VCaP (cell line): ENCODE measurements at regions not wholly inside any gene's neighbourhood (a gene's known extent, or its start where the extent isn't known, plus 50 kb on each side); places are given as distances from the start of the nearest gene placed in this dataset.

Experiments used
- H3K27ac ChIP-seq: fragments of 450-650 bp; 2 replicates; pipeline ENCODE4 v1.5.1; 2017
- TF ChIP-seq, protein P1 (sequence below): fragments of 450-650 bp; conservative IDR thresholded peaks from 2 replicates; pipeline ENCODE4 v1.5.1; 2017; ENCODE audit warnings: mild to moderate bottlenecking, moderate library complexity

DNA sequence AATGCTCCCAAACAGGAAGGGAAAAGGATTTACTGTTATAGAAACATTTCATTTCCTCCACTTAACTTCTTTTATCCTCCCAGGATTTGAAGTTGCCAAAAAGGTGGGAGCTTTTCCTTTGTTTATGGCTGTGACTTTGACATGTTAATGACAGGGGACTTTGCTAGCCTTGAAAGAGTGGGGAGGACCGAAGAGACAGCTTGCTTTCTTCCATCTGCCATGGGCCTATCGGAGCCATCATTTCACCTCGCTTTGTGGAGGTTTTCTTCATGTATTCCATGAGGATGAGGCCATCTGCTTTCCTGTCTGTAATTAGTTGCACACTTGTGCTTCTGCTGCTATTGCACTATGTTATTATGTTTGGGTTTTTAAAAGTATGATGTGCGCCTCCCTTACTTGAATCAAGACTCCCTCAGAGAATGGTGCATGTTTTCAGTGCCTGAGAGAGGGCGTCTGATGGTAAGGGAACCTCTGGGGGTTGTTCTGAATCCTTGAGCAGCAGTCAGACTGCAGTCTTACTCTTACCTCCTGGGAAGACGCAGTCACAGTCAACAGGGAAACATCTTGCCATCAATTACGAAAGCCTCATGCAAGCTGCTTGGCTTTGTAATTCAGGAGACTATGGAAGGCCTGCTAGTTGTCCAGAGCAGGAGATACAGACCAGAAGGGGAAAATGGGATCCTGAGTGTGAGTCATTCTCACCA is 173.3 kb upstream of the MGAT5 start:
- TF ChIP-seq, protein P1, sequence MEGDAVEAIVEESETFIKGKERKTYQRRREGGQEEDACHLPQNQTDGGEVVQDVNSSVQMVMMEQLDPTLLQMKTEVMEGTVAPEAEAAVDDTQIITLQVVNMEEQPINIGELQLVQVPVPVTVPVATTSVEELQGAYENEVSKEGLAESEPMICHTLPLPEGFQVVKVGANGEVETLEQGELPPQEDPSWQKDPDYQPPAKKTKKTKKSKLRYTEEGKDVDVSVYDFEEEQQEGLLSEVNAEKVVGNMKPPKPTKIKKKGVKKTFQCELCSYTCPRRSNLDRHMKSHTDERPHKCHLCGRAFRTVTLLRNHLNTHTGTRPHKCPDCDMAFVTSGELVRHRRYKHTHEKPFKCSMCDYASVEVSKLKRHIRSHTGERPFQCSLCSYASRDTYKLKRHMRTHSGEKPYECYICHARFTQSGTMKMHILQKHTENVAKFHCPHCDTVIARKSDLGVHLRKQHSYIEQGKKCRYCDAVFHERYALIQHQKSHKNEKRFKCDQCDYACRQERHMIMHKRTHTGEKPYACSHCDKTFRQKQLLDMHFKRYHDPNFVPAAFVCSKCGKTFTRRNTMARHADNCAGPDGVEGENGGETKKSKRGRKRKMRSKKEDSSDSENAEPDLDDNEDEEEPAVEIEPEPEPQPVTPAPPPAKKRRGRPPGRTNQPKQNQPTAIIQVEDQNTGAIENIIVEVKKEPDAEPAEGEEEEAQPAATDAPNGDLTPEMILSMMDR = no peak

DNA sequence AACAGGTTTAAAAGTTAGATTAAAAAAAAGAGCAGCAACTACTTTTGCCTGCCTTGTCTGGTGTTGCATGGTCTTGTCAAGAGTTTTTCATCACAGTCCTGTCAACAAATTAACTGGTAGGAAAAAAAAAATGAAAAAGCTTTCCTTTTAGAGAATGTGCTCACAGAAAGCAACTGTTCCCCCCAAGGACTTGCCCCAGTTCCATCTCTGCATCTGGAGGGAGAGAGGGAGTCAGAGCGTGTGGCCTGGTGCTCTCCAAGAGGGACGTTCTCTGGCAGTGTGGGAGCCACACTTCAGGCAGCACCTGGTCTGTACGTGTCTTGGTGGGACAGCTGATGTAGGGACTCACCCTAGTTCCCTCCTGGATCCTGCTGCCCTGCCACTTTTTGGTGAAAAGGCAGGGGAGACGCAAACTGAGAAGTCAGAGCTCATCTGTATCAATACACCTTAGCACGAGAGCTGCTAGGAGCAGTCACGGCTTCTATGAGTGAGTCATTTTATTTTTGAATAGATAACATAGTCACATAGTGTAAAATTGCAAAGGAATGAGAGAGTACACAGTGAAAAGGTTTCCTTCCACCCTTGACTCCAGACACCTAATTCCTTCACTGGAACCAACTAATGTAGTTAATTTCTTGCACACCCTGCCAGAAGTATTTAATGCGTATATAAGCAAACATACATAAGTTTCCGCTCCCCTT is 172.5 kb upstream of the MGAT5 start:
- TF ChIP-seq, protein P1 = no peak
- no peak overlapping the region for H3K27ac ChIP-seq

More for the DNA sequence above, 173.3 kb upstream of the MGAT5 start:
- no peak overlapping the region for H3K27ac ChIP-seq

DNA sequence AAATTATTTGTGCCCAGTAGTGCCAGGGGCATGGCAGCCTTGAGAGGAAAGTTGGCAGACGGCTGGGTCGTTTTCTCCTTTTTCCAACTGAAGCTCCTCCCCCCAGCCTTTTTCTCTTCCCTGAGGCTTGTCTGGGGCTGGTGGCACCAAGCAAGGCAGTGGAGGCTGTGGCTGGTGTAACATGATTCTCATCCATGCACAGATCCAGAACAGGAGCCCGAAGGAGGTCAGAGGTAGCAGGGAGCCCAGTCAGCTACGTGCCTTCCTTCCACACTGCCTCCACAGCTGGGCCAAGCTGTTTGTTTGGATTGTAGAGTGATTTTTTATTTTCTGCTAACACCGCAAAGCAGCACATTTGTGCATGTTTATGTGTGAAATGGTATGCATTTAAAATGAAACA is 170.3 kb upstream of the MGAT5 start:
- TF ChIP-seq, protein P1 = no peak
- H3K27ac ChIP-seq = no peak overlapping the region

DNA sequence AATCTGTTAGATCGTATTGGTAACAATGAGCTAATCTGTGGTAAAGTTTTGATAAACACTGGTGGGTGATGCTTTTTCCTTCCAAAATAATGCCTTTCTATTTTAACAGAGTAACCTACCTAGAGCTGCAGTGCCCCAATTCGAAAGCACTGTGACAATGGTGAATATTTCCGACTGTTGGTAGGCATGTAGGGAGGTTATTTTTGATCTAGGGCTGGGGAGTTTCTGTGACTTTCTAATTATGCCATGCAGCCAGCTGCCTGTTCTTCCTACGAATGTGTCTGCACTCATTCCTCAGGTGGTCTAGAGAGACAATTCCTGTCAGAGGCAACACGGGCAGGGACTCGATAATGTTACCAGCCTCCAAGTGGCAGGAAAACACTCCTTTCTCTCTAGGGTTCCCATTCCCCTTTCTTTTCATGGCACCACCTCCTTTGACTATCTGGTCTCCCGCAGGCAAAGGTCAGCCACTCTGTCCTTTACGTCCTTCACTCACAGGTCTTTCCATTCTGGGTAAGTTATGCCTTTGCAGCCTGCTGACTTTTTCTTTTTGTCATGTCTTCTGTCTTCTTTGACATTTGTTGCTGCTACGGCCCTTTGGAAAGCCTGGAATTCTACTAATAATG is 167.2 kb upstream of the MGAT5 start:
- no peak overlapping the region for H3K27ac ChIP-seq
- TF ChIP-seq, protein P1 = no peak

DNA sequence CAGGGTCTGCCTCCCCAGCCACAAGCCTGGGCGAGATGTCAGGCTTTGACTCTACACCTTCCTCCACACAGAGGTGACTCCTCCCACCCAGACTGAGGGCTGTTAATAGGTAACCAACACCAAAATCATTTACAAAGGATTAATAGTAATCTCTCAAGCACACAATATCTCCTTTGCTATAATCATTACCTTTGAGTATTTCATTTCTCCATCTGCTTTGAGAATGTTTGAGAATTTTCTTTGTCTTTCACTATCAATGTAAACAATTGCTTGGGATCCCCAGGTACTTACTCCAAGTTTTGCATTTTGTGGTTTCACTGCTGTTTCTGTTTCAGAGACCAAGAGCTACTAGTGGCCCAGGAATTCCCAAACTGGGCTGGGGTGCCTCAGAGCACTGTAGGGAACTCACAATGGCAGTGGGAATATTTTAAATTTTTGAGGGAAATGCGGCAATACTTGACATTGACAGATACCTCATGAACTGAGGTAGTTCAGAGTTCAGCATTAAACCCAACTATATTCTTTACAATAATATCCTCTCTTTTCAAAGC is 166.4 kb upstream of the MGAT5 start:
- no peak overlapping the region for H3K27ac ChIP-seq
- TF ChIP-seq, protein P1 = no peak

DNA sequence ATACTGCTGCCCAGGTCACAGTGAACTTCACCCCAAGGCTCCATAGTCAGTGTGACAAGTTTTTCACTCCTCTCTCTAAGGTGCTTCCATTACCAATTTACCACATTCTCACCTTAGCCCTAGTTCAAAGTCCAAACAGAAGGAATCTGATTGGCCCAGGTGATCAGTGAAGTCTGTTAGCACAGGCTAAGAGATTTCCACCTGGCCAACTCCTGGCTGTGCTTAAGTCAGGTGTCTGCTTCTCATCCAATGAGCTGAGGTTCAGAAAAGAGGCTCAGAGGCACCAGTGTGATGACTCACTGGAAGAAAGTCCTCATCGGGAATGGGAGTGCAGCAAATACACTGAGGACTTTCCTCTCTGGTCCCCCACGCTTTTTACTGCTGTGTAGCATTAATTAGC is 164.4 kb upstream of the MGAT5 start:
- H3K27ac ChIP-seq = no peak overlapping the region
- TF ChIP-seq, protein P1 = no peak

DNA sequence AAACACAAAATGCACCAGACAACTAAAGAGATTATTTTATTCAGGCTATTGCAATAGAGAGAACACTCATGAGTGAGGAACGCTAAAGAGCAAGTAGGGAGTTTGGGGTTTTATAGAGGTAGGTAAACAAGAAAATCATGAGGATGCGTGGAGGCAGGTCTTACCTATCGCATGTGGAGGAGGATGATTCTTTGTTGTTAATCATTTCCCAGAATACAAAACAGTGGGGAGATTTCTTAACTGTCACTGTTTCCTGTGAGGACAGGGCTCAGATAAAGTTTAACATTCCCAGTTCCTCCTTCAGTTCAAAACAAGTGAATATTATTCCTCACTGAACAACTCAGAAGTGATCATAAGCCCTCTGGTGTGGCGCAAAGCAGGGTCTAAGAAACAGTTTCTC is 156.1 kb upstream of the MGAT5 start:
- TF ChIP-seq, protein P1 = no peak
- no peak overlapping the region for H3K27ac ChIP-seq
